Cerebellar nuclear complex (tissue), 1 donor: ENCODE measurements at regions not wholly inside any gene's neighbourhood (a gene's known extent, or its start where the extent isn't known, plus 50 kb on each side); places are given as distances from the start of the nearest gene placed in this dataset.

Experiments
- DNase-seq, 2 experiments: peaks; one replicate each; lab custom pipeline; 2025; lab: John Stamatoyannopoulos, UW

GRCh38 chr11:133720951-133721350, 124.4 kb downstream of the SPATA19 start:
- no peak for DNase-seq

GRCh38 chr11:133719532-133720235, 125.6 kb downstream of the SPATA19 start:
- DNase-seq, result no peak

GRCh38 chr11:133718831-133719230, 126.5 kb downstream of the SPATA19 start:
- no peak for DNase-seq

GRCh38 chr11:133718238-133718637, 127.1 kb downstream of the SPATA19 start:
- no peak for DNase-seq

- no peak for DNase-seq
These were observed 128.7 kb downstream of the SPATA19 start for GRCh38 chr11:133716602-133717001.

DNA sequence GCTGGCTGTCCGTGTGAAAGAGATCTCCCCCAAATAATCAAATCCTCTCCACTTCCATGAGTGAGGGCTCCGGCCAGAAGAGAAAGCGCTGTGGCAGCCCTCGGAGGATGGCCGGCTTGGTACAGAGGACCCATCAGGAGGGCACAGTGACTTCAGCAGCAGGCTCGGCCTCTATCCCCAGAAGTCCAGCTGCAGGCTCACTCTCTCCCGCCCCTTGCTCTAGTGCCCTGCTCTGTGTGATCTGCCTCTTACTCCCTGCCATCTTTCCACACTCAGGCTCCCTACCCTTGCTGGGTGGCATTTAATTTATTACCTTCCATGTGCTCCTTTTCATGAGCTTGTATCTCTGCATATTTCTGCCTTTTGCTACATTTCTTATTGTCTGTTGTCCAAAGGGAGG, 129.7 kb downstream of the SPATA19 start:
- DNase-seq, result no peak

DNA sequence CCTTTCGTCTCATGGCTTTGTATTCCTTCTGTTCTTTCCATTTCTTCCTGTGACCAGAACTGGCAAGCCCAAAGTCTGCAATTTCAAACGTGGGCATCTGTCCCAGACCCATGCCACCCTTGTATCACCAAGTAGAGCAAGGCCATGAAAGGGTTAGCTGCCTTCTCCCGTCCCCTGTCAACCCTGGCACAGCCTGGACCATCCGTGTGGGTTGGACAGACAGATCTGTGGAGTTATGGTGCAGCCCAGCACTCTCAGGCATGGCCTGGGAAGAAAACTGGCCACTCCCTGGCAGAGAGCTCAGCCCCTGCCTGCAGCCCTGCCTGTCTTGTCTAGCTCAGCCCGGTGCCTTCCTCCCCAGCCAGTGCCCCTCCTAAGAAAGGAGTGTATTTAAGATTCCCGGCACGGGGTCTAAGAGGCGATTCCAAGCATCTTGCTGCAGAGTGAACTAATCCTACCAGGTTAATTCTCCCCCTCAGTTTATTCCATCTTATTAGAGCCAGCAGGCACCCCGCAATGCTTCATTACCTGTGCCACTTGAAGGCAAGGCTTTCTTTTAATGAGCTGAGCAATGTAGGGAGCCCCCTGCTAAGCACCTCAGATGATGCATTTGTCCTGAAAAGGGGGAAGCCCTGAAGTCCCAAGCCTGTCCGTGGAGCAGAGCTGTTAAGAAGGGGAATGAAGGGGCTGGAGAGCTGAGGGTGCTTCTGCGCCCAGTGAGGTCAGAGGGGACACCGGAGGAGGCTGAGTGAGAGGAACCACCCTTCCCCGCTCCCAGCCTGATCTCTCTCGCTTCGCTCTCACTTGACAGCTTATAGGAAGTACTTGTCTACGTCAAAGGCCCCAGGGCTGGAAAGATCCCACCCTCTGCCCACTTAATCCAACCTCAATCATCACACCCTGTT, 130.6 kb downstream of the SPATA19 start:
- DNase-seq, result no peak

DNA sequence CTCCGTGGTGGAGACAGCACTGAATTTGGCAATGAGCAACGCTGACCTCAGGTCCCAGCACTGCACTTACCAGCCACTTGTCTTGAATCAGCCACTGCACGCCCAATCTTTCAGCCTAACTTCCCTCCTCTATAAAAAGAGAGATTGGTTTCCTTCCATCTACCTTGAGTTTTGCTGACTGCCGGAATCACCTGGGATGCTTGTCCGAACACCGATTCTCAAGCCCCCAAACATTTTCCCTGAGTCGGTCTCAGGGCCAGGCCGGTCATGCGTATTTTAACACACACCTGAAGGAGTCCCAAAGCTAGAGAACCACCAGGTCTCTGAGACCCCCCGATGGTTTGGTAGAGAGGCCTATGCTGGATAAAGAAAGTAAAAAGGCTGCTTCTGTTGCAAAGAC, 131.5 kb downstream of the SPATA19 start:
- no peak for DNase-seq

DNA sequence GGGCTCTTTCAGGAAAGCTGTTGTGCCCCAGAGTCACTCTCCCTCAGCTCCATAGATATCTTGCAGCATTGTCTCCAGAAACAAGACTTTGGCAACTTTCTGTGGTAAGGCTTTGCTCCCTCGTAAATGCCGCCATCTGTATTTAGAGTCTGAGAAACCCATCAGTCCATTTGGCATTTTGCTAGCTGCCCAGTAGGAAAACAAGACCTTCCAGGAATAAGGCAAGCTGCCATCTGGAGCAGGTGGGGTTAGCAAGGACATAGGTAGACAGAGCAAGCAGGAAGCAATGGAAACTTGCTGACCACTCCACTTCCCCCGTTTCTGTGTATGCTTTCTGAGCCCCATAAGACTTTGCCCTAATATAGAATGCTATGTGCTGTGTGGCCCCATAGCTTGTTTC, 131.9 kb downstream of the SPATA19 start:
- DNase-seq, result peak in 1 of 2 experiments; percentile 7

DNA sequence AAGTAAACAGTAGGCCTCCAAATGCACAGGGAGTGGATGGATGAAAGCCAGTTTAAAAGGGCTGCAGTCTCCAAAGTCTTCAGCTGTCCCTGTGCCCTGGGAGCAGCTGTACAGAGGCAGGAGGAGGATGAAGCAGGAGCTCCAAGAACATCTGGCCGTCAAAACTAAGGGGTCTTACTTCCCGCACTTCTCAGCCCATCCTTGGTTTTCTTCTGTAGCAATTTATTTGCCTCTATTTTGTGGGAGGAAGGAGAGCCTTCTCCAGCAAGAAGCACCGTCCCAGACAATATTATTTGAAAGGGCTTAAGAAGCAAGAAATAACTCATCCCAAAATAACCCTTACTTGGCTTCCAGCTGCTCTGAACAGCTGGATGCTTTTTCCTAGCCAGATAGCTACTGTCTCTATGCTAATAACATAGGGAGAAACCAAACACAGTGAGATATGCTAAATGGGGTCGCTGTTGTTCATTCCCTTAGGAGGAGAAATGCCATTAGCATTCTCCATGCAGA, 133.2 kb downstream of the SPATA19 start:
- no peak for DNase-seq

- DNase-seq, result no peak
These were observed 133.8 kb downstream of the SPATA19 start for GRCh38 chr11:133711545-133711944.

GRCh38 chr11:133710681-133711240, 134.6 kb downstream of the SPATA19 start:
- DNase-seq, result no peak

DNA sequence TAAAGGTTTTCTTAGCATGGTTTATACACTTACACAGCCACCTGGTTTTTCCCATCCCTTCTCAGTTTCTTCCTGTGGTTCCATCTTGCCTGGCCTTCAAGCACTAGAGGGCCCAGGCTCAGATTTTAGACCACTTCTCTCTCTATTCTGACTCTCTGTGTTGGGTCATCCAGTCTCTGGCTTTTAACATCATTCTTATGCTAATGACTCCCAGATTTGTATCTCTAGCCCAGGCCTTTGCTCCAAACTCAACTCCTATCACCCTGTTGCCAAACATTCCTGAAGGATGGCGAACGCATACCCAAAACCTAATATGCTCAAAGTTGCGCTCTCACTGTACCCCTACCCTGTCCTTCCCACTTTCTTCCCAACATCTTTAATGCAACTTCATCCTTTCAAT, 135.1 kb downstream of the SPATA19 start:
- DNase-seq, result no peak

DNA sequence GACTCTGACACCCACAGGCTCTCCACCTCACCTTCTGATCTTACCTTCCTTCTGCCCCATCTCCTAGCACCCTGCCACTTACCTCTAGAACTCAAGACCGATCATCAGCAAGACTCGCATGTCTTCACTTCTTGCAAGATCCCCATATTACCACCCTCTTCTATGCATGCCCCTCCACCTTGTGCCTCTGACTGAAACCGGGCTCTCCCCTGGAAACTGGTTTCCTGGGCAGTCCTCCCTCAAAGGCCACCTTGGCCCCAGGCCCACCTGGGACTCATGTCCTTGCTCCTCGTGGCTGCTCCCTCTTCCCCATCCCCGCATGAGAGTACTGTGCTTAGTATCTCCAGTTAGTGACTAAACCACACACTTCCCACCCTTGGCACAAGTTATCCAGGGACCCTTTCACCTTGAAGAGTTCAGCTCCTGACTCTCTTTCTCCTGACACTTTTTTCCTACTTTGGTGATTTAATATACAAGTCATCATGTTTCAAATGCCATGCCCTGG, 136.7 kb downstream of the SPATA19 start:
- no peak for DNase-seq

GRCh38 chr11:133706925-133707794, 138.2 kb downstream of the SPATA19 start:
- no peak for DNase-seq

DNA sequence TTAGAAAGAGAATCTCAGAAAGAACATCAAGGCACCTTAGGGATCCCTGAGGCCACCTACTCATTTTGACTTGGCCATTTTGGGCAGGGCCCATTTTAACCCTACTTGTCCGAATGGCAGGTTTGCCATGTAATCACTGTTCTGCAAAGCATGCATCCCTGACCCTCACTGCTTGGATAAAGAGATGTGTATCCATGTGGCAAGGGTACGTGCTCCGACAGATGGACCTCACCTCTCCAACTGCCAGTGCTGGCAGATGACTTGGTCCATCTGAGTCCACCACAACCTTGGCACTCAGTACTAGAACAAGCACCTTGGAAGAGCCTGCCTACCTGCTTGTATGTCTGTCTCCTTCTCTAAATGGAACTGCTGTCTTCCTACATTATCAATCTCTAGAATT, 139.4 kb downstream of the SPATA19 start:
- no peak for DNase-seq

DNA sequence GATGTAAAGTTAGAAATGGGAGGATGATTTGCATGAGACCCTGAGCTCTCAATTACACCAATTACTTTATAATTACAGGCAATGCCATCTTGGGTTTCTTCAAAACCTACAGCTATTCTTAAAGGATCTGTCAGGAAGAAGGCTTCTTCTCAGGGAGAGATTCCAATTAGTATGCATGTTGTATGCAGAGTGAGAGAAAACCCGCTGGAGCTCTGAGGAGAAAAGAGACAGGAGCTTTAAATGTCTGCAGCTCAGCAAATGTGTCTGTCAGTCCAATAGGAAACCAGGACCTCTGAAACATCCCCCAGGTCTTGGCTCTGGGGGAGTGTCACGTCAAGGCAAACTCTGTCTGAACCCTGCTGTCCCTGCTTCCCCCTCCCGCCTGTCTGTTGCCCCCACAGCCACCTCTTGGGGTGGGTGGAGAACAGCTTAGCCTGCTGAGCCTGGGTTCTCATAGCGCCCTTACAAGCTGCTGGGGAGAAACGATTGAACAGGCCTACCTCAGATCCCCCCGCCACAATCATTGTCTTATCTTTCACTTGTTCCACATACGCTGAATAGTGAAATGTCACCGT, 140.2 kb downstream of the SPATA19 start:
- DNase-seq, result no peak

DNA sequence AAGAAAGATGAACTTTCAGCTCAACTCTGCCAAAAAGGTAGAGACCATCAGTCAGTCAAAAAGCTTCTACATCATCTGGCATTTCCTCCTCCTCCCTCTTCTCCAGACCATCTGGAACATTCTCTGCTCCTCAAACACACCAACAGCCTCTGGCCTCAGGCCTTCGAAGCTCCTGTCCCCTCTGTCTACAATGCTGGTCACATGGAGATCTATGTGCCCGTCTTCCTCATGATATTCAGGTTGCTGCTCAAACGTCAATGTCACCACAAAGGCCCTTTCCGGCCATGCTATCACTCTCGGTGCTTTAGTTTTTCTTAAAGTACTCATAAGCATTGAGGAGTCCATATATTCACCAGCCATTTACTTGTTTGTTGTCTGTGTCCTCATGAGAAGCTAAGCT, 146.2 kb downstream of the SPATA19 start:
- DNase-seq, result no peak

- DNase-seq, result no peak
These were observed 146.7 kb downstream of the SPATA19 start for GRCh38 chr11:133698654-133699053.

- DNase-seq, result no peak
These were observed 147.6 kb downstream of the SPATA19 start for GRCh38 chr11:133697603-133698180.

DNA sequence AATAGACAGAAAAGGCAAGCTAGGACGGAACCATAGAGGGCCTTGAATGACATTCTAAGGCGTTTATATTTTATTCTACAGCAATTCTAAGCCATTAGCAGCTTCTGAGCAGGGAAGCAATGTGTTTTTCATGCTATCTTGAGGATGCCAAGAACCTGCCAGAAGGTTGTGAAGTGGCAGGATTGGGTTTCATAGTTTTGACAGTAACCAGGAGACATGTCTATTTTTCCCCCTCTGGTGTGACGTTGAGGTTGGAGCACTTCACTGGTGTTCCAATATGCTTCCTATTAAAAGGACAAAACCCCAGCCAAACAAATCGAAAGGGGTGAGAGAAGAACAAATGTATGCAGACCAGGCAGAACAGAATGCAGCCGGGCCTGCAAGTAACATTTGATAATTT, 148.2 kb downstream of the SPATA19 start:
- DNase-seq, result no peak
